HEK293T (cell line): ENCODE measurements at regions not wholly inside any gene's neighbourhood (a gene's known extent, or its start where the extent isn't known, plus 50 kb on each side); places are given as distances from the start of the nearest gene placed in this dataset.

Source experiments
- FOXM1 ChIP-seq: fragments of 450-650 bp; IDR thresholded peaks from 2 replicates; pipeline ENCODE4 v1.6.1; 2017; ENCODE audit warnings: mild to moderate bottlenecking, borderline replicate concordance
- PKNOX1 ChIP-seq: fragments of 450-650 bp; IDR thresholded peaks from 2 replicates; pipeline ENCODE4 v1.6.1; 2016
- SP1 ChIP-seq: fragments of 450-650 bp; IDR thresholded peaks from 2 replicates; pipeline ENCODE4 v1.6.1; 2017

DNA sequence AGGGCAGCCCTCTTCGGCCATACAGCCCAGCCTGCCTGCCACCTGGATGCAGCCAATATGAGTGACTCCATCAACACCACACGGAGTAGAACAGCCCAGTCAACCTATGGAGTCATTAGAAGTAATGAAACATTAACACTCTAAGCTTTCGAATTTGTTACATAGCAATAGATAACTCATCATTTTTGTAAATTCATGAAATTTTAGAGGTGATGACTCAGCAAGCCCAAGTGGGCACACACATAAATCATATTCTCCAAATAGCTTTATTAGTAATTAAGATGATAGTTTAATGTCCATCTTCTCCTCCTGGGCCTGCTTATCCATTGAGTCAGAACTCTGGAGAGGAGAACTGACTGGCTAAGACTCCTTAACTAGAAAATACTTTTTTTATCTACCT lies 335.0 kb upstream of the KCNH8 start:
- TF ChIP-seq PKNOX1 = no peak
- no peak for TF ChIP-seq FOXM1
- no peak for TF ChIP-seq SP1
